ENCODE measurements at regions not wholly inside any gene's neighbourhood (a gene's known extent, or its start where the extent isn't known, plus 50 kb on each side); places are given as distances from the start of the nearest gene placed in this dataset.

GRCh38 chr18:68270017-68270416 is 444.9 kb downstream of the TMX3 start:
- no peak for TF ChIP-seq POLR2AphosphoS5 (IDR thresholded peaks at IDR 0.05; ENCODE audit: low read depth, low read length)
- TF ChIP-seq, protein P1, sequence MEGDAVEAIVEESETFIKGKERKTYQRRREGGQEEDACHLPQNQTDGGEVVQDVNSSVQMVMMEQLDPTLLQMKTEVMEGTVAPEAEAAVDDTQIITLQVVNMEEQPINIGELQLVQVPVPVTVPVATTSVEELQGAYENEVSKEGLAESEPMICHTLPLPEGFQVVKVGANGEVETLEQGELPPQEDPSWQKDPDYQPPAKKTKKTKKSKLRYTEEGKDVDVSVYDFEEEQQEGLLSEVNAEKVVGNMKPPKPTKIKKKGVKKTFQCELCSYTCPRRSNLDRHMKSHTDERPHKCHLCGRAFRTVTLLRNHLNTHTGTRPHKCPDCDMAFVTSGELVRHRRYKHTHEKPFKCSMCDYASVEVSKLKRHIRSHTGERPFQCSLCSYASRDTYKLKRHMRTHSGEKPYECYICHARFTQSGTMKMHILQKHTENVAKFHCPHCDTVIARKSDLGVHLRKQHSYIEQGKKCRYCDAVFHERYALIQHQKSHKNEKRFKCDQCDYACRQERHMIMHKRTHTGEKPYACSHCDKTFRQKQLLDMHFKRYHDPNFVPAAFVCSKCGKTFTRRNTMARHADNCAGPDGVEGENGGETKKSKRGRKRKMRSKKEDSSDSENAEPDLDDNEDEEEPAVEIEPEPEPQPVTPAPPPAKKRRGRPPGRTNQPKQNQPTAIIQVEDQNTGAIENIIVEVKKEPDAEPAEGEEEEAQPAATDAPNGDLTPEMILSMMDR (IDR thresholded peaks at IDR 0.05; ENCODE audit: control extremely low read depth in 1 of 3, insufficient read depth in 1 of 3, low read depth in 1 of 3, low read length in 3 of 3): no peak
- TF ChIP-seq POLR2A (IDR thresholded peaks at IDR 0.05; ENCODE audit: control extremely low read depth in 1 of 2, low read depth in 2 of 2, low read length in 2 of 2): no peak
- TF ChIP-seq GABPA (IDR thresholded peaks at IDR 0.05; ENCODE audit: borderline replicate concordance, insufficient read depth, low read length): no peak
- no peak for TF ChIP-seq EZH2 (IDR thresholded peaks at IDR 0.05; ENCODE audit: low read depth, low read length, severe bottlenecking)
